ENCODE measurements at regions not wholly inside any gene's neighbourhood (a gene's known extent, or its start where the extent isn't known, plus 50 kb on each side); places are given as distances from the start of the nearest gene placed in this dataset. TPM values are rescaled to one million over a fixed set of nuclear protein-coding genes. Genes with fewer than 3 reads are reported as not detected.

Small RNA genes lying in the stretch of these regions (small RNA-seq; reads per million reads assigned to genes)
- not detected for gene AC012368.3 (ENCODE audit: insufficient read length, low read depth, low replicate concordance)
- not detected for gene MIR4433B (ENCODE audit: insufficient read length, low read depth, low replicate concordance)
